Liver (tissue), 3 donors: ENCODE measurements at regions not wholly inside any gene's neighbourhood (a gene's known extent, or its start where the extent isn't known, plus 50 kb on each side); places are given as distances from the start of the nearest gene placed in this dataset.

Experiments
- EGR1 ChIP-seq, 2 donors: IDR thresholded peaks; 2 replicates each; pipeline ENCODE4 v1.6.1; 2016 to 2018; ENCODE audit warnings: antibody characterized with exemption in 2 of 2, low read depth in 2 of 2
- GABPA ChIP-seq, 2 donors: IDR thresholded peaks in 1 of 2; conservative IDR thresholded peaks in 1 of 2; 2 replicates each; pipeline ENCODE4 v1.6.1; 2016; ENCODE audit warnings: antibody characterized with exemption in 2 of 2, mild to moderate bottlenecking in 1 of 2, moderate library complexity in 1 of 2
- HNF4A ChIP-seq, 2 donors: conservative IDR thresholded peaks; 2 replicates each; pipeline ENCODE4 v1.6.1; 2016; ENCODE audit warnings: antibody characterized with exemption in 2 of 2, mild to moderate bottlenecking in 2 of 2
- NR2F2 ChIP-seq: IDR thresholded peaks from 2 replicates; pipeline ENCODE4 v1.6.1; 2016; ENCODE audit warnings: antibody characterized with exemption
- RXRA ChIP-seq, 2 donors: IDR thresholded peaks; 2 replicates each; pipeline ENCODE4 v1.6.1; 2017 to 2018; ENCODE audit warnings: antibody characterized with exemption in 2 of 2, mild to moderate bottlenecking in 1 of 2
- TAF1 ChIP-seq: conservative IDR thresholded peaks from 2 replicates; pipeline ENCODE4 v1.6.1; 2016; ENCODE audit warnings: antibody characterized with exemption, mild to moderate bottlenecking
- YY1 ChIP-seq: IDR thresholded peaks from 2 replicates; pipeline ENCODE4 v1.6.1; 2016; ENCODE audit warnings: antibody characterized with exemption, mild to moderate bottlenecking
- TF ChIP-seq, protein P1 (sequence below): IDR thresholded peaks from 2 replicates; pipeline ENCODE4 v1.6.1; 2016; ENCODE audit warnings: antibody characterized with exemption
- TF ChIP-seq, protein P2 (sequence below): fragments of 150-350 bp; IDR thresholded peaks from 2 replicates; pipeline ENCODE4 v1.5.1; 2017; ENCODE audit warnings: improper control_type of control experiment, low read depth, low read length; ENCODE audit not compliant: missing input control
- TF ChIP-seq, protein P3 (sequence below): IDR thresholded peaks from 2 replicates; pipeline ENCODE4 v1.6.1; 2016; ENCODE audit warnings: antibody characterized with exemption
- TF ChIP-seq, protein P4 (sequence below): IDR thresholded peaks from 2 replicates; pipeline ENCODE4 v1.6.1; 2016; ENCODE audit warnings: antibody characterized with exemption, mild to moderate bottlenecking
- donor health status: healthy.
- donor health status: healthy.

DNA sequence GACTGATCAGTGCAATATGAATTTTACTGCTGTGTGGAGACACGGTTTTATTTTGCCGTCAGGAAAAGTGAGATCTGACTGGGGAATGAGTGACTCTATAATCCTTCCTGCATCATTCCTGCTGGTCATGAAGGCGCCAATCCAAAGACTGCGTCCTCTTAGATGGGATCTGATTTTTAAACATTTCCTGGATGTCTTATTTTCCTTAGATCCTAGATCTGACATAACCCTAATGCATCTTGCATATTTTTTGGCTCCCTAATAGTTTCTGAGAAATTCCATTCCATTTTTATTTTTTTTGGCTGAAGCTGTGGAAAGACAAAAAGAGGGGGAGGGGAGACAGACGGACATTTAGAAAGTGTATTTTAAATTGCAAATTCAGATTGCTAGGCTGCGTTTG is 454.9 kb upstream of the FAT1 start:
- TF ChIP-seq, protein P1, sequence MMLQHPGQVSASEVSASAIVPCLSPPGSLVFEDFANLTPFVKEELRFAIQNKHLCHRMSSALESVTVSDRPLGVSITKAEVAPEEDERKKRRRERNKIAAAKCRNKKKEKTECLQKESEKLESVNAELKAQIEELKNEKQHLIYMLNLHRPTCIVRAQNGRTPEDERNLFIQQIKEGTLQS, result no peak
- TF ChIP-seq, protein P2, sequence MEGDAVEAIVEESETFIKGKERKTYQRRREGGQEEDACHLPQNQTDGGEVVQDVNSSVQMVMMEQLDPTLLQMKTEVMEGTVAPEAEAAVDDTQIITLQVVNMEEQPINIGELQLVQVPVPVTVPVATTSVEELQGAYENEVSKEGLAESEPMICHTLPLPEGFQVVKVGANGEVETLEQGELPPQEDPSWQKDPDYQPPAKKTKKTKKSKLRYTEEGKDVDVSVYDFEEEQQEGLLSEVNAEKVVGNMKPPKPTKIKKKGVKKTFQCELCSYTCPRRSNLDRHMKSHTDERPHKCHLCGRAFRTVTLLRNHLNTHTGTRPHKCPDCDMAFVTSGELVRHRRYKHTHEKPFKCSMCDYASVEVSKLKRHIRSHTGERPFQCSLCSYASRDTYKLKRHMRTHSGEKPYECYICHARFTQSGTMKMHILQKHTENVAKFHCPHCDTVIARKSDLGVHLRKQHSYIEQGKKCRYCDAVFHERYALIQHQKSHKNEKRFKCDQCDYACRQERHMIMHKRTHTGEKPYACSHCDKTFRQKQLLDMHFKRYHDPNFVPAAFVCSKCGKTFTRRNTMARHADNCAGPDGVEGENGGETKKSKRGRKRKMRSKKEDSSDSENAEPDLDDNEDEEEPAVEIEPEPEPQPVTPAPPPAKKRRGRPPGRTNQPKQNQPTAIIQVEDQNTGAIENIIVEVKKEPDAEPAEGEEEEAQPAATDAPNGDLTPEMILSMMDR, result no peak
- no peak for TF ChIP-seq NR2F2
- no peak for TF ChIP-seq TAF1
- TF ChIP-seq, protein P3, sequence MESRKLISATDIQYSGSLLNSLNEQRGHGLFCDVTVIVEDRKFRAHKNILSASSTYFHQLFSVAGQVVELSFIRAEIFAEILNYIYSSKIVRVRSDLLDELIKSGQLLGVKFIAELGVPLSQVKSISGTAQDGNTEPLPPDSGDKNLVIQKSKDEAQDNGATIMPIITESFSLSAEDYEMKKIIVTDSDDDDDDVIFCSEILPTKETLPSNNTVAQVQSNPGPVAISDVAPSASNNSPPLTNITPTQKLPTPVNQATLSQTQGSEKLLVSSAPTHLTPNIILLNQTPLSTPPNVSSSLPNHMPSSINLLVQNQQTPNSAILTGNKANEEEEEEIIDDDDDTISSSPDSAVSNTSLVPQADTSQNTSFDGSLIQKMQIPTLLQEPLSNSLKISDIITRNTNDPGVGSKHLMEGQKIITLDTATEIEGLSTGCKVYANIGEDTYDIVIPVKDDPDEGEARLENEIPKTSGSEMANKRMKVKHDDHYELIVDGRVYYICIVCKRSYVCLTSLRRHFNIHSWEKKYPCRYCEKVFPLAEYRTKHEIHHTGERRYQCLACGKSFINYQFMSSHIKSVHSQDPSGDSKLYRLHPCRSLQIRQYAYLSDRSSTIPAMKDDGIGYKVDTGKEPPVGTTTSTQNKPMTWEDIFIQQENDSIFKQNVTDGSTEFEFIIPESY, result no peak
- no peak for TF ChIP-seq HNF4A (conservative IDR thresholded peaks at IDR 0.05)
- TF ChIP-seq YY1, result no peak
- TF ChIP-seq, protein P4, sequence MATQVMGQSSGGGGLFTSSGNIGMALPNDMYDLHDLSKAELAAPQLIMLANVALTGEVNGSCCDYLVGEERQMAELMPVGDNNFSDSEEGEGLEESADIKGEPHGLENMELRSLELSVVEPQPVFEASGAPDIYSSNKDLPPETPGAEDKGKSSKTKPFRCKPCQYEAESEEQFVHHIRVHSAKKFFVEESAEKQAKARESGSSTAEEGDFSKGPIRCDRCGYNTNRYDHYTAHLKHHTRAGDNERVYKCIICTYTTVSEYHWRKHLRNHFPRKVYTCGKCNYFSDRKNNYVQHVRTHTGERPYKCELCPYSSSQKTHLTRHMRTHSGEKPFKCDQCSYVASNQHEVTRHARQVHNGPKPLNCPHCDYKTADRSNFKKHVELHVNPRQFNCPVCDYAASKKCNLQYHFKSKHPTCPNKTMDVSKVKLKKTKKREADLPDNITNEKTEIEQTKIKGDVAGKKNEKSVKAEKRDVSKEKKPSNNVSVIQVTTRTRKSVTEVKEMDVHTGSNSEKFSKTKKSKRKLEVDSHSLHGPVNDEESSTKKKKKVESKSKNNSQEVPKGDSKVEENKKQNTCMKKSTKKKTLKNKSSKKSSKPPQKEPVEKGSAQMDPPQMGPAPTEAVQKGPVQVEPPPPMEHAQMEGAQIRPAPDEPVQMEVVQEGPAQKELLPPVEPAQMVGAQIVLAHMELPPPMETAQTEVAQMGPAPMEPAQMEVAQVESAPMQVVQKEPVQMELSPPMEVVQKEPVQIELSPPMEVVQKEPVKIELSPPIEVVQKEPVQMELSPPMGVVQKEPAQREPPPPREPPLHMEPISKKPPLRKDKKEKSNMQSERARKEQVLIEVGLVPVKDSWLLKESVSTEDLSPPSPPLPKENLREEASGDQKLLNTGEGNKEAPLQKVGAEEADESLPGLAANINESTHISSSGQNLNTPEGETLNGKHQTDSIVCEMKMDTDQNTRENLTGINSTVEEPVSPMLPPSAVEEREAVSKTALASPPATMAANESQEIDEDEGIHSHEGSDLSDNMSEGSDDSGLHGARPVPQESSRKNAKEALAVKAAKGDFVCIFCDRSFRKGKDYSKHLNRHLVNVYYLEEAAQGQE, result no peak
- TF ChIP-seq EGR1 (IDR thresholded peaks at IDR 0.05; ENCODE audit: low read depth in 2 of 2), result no peak
- TF ChIP-seq GABPA (IDR thresholded peaks at IDR 0.05 in 1 of 2, conservative IDR thresholded peaks at IDR 0.05 in 1 of 2), result no peak
- no peak for TF ChIP-seq RXRA (IDR thresholded peaks at IDR 0.05)
